HL-60 (cell line): ENCODE measurements at regions not wholly inside any gene's neighbourhood (a gene's known extent, or its start where the extent isn't known, plus 50 kb on each side); places are given as distances from the start of the nearest gene placed in this dataset.

Source experiments
- GABPA ChIP-seq: IDR thresholded peaks from 2 replicates; pipeline ENCODE4 v1.6.1; 2012; ENCODE audit warnings: low read depth
- POLR2AphosphoS5 ChIP-seq: IDR thresholded peaks from 2 replicates; pipeline ENCODE4 v1.6.1; 2012; ENCODE audit warnings: low read depth
- TF ChIP-seq, protein P1 (sequence below): IDR thresholded peaks from one replicate; pipeline ENCODE4 v1.5.1; 2011; ENCODE audit warnings: low read length, control low read depth, inconsistent platforms; ENCODE audit not compliant: insufficient read depth
- TF ChIP-seq, protein P2 (sequence below): IDR thresholded peaks from 2 replicates; pipeline ENCODE4 v1.6.1; 2012; ENCODE audit warnings: low read depth; ENCODE audit not compliant: insufficient replicate concordance

DNA sequence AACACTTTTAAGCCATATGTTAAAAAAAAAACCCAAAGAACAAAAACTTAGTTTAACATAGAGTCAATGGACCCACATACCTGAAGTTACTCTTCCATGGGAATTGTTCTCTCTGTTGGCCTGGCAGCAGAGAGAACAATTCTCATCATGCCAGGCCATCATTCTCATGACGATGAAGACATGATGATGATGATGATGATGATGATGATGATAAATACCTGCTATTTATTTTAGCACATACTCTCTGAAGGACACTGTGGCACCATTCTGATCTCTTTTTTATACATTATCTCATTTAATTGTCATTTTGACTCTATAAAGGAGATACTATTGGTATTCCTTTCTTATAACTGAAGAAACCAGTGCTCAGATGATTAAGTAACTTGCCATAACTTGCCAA is 366.9 kb downstream of the MFSD1 start:
- TF ChIP-seq POLR2AphosphoS5 = no peak
- TF ChIP-seq, protein P1, sequence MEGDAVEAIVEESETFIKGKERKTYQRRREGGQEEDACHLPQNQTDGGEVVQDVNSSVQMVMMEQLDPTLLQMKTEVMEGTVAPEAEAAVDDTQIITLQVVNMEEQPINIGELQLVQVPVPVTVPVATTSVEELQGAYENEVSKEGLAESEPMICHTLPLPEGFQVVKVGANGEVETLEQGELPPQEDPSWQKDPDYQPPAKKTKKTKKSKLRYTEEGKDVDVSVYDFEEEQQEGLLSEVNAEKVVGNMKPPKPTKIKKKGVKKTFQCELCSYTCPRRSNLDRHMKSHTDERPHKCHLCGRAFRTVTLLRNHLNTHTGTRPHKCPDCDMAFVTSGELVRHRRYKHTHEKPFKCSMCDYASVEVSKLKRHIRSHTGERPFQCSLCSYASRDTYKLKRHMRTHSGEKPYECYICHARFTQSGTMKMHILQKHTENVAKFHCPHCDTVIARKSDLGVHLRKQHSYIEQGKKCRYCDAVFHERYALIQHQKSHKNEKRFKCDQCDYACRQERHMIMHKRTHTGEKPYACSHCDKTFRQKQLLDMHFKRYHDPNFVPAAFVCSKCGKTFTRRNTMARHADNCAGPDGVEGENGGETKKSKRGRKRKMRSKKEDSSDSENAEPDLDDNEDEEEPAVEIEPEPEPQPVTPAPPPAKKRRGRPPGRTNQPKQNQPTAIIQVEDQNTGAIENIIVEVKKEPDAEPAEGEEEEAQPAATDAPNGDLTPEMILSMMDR = no peak
- TF ChIP-seq, protein P2, sequence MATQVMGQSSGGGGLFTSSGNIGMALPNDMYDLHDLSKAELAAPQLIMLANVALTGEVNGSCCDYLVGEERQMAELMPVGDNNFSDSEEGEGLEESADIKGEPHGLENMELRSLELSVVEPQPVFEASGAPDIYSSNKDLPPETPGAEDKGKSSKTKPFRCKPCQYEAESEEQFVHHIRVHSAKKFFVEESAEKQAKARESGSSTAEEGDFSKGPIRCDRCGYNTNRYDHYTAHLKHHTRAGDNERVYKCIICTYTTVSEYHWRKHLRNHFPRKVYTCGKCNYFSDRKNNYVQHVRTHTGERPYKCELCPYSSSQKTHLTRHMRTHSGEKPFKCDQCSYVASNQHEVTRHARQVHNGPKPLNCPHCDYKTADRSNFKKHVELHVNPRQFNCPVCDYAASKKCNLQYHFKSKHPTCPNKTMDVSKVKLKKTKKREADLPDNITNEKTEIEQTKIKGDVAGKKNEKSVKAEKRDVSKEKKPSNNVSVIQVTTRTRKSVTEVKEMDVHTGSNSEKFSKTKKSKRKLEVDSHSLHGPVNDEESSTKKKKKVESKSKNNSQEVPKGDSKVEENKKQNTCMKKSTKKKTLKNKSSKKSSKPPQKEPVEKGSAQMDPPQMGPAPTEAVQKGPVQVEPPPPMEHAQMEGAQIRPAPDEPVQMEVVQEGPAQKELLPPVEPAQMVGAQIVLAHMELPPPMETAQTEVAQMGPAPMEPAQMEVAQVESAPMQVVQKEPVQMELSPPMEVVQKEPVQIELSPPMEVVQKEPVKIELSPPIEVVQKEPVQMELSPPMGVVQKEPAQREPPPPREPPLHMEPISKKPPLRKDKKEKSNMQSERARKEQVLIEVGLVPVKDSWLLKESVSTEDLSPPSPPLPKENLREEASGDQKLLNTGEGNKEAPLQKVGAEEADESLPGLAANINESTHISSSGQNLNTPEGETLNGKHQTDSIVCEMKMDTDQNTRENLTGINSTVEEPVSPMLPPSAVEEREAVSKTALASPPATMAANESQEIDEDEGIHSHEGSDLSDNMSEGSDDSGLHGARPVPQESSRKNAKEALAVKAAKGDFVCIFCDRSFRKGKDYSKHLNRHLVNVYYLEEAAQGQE = no peak
- no peak for TF ChIP-seq GABPA
